Inflammatory macrophage treated with lipopolysaccharide for 4 hours (primary cell): ENCODE measurements at regions not wholly inside any gene's neighbourhood (a gene's known extent, or its start where the extent isn't known, plus 50 kb on each side); places are given as distances from the start of the nearest gene placed in this dataset.
A peak's percentile ranks its signal among the peaks of the same experiment; 100 is the strongest.

Experiments used
- DNase-seq: peaks from one replicate; pipeline ENCODE4 v3.0.0-alpha.2; 2020

DNA sequence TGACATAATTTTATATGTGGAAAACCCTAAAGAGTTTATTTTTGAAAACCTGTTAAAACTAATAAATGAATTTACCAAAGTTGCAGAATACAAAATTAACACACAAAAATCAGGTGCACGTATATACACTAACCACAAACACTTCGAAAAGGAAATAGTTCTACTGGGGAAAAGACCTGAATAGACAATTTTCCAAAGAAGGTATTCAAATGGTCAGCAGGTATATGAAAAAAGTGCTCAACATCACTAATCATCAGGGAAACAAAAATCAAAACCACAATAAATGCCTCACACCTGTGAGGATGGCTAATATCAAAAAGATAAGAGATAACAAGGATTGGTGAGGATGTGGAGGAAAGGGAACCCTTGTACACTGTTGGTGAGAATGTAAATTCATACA lies 110.6 kb downstream of the PXDC1 start:
- DNase-seq: no peak

DNA sequence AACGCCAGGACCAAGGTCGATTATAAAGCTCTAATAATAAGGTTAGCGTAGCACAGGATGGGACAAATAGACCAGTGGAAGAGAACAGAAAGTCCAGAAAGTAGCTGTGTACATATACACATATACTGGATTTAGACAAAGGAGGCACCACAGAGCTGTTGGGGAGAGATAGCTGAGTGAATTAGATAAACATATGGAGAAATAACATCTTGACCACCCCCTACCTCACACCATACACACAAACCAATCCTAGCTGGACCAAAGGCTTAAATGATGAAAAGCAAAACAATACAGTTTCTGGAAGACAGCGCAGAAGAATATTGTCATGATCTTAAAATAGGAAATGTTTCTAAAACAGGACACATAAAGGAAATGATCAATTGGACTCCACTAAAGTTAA lies 112.9 kb downstream of the PXDC1 start:
- no peak for DNase-seq

DNA sequence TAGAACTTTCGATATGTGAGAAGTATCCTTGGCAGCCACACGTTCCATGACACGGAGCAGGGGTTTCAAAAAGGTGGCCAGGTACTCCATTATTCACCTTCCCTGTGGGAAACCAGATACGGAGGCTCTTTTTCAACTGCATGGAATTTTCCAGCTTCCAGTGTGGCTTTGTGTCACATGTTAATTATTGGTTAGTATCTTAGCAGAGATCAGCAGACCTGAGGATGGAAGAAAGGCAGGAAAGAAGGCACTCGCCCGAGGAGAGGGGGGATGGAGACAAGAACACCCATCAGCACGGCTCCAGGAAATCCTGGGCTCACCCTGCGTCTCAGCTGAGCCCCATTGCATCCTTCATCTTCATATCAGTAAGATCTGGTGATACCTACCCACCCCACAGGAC lies 115.5 kb downstream of the PXDC1 start:
- DNase-seq: no peak

DNA sequence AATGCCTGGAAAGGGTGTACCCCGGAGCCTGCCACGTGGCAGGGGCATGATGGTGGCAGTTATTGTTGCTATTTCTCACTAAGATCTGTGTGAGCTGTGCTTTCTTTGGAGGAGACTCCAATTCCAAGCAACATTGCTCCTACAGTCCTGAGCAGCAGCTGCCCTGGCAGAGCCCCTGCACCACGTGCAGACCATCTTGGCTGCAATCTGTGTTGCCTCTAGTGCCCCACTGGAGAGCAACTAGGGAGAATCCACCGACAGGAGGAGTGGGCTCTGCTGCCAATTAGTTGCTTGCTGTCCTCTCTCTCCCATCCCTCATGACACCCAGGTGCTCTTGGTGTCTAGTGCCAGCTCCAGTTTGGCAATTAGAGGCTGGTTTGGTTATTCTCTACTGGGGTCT lies 116.0 kb downstream of the PXDC1 start:
- DNase-seq: no peak

DNA sequence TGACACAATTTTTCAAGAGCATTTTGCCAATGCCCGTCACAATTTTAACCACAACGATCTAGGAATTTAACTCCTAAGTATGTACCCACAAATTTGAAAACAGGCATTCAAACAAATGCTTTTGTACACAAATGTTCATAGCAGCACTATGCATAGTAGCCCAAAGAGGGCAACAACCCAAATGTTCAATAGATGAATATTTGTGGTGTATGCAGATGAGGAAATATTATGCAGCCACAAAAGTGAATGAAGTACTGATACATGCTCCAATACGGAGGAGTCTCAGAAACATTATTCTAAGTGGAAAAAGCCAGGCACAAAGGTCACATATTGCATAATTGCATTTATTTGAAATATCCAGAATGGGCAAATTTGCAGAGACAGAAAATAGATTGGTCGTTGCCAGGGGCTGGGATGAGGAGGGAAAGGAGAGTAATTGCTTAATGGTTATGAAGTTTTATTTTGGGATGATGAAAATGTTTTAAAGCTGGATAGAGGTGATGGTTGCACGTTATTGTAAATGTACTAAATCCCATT lies 117.2 kb downstream of the PXDC1 start:
- no peak for DNase-seq

DNA sequence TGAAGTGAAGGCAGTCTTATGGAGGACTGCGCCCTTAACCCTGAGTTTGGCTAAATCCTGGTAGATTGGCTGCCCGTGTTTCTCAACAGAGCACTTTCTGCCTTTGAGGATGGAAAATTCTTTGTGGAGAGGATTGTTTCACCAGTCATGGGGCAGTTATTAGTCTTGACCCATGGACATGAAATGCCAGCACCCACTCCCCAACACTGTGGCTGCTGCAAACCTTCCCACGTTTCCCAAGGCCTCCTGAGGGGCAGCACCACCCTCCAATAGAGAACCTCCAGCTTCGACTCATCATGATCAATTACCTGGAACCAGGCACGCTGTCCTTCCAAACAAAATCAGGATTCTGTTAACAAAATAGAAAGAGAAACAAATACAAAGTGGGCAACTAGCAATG lies 117.8 kb downstream of the PXDC1 start:
- no peak for DNase-seq

DNA sequence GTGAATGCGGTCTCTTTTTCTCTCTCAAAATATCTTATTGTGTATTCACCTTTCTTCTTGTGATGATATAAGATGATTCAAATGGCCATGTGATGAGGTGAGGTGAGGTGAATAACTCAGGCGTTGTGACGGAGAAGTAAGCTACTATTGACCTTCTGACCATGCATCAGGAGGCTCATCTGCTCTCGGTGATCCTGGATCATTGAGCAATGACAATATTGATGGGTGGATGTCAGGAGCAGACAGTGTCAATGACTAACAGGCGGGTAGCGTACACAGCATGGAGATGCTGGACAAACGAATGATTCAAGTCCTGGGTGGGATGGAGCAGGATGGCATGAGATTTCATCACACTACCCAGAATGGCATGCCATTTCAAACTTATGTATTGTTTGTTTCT lies 119.6 kb downstream of the PXDC1 start:
- DNase-seq: no peak

DNA sequence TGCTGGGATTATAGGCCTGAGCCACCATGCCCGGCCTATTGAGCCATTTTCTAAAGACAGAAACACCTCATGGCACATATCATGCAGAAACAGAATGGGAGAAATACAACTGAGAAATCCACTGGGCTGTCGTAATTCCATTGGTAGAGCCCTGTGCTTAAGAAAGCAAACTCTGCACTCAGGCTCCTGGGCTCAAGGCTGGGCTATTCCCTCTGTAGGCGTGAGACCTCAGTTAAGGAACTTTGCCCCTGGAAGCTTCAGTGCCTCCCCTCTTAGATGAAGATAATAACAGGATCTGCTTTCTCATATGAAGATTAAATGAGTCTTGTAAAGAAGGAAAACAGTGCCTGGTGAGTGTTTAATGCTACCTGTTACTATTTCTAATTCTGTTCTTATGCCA lies 120.3 kb downstream of the PXDC1 start:
- no peak for DNase-seq

DNA sequence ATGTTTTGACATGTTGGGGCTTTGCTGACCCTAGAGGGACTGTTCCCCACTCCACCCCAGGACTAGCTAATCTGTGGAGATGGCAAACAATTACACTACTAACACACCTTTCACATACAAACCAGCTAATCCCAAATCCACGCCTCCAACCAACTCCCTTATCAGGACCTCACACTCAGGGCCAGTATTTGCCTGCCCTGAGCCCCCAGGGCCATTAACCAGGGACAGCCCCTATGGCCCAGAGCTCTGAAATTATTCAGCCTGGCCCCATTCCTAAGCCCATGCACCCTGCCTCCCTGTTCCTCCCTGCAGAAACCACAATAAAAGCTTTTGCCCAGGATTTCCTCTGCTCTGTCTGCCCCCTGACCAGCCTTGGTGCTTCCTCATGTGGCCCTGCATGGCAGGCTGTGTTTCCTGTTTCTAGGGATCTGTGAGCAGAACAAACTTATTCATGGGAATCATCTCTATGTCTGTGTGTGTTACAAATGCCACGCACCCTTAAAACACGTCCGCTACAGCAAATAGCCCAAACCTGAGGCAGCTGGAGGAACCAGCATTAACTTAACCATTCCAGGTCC lies 121.2 kb downstream of the PXDC1 start:
- DNase-seq: peak; percentile 13

DNA sequence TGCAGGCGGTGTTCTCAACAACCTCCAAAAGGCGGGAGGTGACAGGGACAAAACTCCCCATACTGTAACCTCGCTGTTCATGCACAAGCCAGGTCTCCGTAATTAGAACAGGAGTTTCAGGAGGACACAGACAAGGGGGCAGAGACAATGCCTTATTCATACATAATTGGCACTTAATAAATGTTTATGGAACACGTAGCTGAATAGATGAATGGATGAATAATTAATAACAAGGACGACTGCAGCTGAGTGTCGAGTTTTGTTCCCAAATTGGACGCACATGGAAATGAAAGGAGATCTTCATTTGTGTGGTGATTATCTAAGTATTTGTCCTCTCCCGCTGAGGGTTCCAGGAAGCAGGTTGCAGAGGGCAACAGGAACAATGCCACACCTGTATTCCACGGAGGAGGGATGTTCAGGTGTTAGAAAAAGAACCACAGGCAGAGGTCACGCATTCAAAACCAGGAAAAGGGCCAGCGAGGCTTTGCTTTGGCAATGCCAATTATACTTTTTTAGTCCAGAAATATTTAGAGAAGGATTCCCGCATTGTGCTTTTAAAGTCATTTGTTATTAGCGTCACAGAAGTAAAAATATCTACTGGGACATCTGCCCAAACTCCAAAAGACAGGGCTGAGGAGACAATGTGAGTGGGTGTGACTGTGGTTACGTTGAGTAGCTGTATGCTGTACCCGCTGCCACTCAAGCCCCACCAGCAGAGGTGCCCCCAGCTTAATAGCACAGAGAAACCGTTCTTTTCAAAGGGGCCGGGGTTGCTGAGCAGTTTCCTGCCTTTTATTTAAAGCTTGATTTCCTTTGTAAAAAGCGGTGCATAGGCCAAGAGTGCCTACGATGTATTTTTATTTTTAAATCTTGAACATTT lies 123.3 kb downstream of the PXDC1 start:
- no peak for DNase-seq

DNA sequence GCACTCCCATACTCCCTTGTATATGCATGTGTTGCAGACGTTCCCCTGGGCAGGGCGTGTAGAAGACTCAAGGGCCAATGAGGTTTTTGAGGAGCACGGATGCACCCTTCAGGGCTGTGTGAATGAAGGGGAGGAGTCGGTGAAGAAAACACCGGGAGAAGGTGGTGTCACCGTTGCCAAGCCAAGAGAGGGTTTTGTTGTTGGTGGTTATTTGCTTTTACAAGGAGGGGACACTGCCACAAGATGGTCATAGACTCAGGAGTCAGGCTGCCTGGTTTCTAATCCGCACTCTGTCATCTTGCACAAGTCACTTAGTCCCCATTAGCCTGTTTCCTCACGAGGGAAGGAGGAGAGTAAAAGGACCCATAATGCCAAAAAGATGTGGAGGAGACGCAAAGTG lies 124.0 kb downstream of the PXDC1 start:
- no peak for DNase-seq

DNA sequence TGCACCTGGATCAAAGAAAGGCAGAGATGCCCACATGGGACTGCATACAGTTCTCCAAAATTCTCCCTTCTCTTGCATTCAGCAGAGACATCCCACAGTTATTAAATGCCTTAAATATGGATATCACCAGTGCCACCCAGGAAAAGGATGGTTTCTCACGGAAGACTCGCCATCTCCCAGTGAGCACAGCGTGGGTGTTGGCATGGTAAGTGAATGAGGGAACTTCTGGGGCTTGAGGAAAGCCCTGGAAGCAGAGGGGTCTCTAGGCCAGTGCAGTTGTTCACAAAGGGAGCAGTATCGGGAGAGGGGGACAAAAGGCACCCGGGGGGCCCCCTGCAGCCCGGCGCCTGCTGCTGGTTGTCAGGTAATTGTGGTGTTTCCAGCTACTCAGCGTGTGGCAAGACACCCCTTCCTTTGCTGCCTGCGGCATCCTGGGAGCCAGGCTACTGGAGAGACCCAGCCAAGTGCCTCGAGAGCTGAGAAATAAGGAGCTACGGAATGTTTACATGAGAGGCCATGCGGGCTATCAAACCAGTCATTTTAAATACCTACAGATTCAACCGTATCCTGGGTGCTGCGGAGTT lies 125.4 kb downstream of the PXDC1 start:
- no peak for DNase-seq

DNA sequence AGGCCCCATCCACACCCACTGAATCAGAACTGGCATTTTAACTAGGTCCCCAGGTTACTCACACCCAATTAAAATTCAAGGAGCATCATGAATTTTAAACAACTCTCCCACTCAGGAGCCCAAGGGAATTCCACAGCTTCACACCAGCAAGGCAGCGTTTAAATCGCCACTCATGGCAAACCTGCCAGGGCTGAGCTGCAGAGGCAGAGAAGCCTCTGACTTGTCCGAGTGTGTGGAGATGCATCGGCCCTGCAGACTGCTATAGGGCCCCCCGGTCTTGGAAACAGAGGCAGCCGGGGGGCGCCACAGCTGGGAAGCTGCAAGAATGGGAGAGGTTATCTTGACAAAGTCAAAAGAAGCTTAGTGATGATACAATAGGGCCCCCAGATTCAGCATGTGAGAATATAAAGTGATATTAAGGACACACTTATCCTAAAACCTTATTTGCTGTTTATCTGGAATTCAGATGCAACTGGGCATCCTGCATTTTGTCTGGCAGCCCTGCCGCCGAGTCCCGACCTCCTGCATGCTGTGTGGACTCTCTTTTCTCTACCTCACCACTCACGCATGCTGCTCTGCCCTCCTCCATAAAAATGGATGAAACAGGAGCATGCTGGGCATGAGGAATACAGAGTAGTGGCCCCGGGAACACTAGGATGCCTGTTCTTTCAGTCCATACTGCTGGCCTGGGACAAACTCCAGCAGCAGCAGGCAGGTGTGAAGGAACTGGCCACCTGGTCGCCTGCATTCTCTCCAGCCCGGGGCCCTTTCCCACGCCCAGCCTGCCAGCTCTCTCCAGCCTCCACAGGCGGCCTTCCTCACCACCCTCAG lies 126.1 kb downstream of the PXDC1 start:
- DNase-seq: no peak

DNA sequence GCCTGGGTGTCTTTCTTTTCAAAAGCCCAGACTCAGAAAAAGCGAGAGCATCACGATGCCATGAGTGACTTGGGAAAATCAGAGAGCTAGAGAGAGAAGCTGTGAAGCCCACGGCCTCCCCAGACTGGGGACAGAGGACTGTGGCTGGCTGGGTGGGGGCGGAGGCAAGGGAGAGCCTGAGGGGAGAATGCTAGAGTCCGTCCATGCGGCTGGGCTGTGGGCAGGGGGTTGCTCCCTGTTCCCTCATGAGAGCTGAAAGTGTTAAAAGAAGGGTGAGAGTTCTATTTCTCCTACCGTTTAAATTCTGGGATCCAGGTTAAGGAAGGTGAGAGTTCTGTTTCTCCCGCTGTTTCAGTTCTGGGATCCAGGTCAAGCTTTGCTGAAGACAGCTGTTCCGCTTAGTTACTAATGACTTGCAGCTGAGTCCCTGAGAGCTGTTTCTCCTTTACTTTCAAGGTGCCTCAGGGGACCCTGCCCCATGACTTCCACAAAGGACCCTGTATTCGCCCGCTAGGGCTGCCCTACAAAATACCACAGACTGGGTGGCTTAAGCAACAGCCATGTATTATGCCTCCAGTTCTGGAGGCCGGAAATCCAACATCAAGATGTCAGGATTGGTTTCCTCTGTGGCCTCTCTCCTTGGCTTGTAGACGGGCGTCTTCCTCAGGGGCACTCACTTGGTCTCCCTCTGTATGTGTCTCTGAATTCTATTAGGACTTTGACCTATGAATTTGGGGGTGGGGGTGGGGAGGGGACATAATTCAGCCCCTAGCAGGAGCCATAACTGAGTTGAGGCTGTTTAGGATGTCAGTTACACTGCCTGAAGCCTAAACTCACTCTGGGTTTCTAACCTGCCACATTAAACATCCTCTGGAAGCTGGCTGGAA lies 127.0 kb downstream of the PXDC1 start:
- no peak for DNase-seq

DNA sequence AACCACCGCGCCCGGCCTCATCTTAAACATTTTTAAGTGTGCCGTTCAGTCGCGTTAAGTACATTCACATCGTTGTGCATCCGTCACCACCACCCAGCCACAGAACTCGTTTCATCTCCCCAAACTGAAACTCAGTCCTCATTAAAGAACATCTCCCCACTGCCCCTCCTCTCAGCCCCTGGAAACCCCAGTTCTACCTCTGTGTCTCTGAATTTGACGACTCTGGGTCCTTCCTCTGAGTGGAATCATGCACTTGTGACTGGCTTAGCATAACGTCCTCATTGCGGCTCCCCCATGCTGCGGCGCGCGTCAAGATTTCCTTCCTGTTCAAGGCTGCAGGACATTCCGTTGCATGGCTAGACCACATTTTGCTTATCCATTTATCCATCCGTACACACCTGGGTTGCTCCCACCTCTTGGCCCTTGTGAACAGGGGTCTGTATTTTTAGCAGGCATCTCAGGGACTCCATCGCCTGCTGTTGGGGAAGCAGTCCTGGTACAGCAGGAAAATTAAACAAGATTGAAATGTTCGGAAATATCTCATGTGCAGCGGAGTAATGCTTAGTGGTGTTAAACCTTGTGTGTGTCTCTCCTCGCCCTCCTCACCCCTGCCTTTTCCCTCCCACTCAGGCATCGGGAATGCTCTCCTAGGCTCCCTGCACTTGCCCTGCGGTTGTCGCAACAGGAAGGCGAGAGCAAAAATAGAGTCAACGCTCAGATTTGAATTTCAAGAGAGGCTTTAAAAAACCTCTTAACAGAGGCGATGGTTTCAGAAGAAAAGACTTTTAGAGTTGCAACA lies 127.9 kb downstream of the PXDC1 start:
- no peak for DNase-seq

DNA sequence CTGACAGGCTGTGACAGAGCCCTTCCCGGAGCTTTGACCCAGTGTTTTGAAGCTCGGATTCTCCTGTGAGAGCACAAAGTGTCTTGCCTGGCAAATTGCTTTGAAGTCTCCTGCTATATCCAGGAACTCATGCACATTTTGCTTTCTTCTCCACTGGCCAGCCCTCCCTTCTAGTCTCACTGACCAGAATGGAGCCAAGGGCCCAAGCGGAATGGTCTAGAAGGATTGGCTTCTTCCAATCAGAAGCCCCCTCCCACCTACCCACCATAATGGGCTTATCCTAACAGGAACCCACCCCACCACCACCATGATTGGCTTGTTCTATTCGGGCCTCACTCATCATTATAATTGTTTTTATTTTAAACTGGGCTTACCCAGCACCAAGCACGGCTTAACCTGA lies 130.1 kb downstream of the PXDC1 start:
- no peak for DNase-seq

DNA sequence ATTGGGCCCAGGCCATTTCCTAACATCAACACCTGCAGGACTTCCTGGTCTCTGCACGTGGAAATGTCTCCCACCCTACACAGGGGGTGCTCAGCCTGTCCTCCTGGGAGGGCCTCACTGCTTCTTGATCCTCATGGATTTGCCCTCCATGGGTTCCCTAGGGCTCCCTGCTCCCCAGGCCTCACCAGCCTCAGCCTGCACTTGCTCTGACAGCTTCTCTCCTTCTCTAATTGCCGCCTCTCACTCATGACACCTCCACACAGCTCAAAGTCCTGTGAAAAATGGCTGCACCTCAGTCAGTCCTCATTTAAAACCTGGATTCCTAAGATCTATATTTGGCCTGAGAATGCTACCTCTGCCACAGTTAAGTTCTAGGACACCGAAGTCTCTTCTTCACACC lies 130.6 kb downstream of the PXDC1 start:
- no peak for DNase-seq

DNA sequence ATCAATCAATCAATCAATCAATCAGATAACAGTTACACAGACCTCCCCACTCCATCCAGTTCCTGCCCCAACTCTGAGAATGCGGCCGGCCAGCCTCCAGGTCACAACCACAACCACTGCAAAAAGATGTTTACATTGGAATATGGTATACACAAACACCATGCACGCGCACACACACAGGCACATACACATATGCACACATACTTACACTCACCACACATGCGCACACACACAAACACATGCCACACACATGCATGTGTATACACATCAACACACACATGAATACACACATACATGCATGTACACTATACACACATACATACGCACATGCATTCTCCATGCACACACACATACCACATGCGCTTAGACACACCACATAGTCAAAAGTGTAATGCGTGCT lies 131.1 kb downstream of the PXDC1 start:
- no peak for DNase-seq

DNA sequence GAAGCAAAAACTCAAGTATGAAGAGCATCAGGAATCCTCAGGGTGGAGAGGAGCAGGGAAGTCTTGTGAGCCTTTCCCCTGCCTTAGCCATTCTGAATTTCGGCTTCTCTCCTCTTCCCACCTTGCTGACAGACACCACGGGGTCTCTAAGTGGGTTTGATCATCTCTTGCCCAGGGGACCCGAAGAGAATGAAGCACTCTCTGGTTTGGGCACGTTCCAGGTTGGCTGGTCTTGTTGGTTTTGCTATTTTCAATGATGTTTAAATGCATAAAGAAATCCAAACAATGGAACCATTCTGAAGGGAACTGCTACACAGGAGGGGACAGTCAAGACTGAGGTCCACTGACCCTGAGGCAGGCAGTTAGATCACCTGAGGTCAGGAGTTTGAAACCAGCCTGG lies 131.7 kb downstream of the PXDC1 start:
- no peak for DNase-seq

DNA sequence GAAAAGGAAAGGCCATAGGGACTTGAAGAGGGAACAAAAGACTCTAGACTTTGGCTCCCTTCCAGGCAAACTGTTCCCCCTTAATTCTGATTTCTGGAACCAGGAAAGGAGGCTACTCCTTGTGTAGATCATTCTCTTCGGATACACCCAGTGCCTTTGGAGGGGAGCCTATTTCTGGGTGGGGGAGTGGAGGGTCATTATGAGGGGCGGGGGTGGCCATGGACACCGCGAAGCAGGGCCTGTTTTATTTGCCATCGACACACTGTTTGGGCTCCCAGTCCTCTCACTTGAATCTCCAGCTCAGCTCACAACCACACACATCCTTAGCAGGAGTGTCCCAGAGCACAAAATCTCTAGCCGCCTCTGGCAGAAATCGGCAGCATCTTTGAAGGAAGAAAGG lies 132.3 kb downstream of the PXDC1 start:
- no peak for DNase-seq

DNA sequence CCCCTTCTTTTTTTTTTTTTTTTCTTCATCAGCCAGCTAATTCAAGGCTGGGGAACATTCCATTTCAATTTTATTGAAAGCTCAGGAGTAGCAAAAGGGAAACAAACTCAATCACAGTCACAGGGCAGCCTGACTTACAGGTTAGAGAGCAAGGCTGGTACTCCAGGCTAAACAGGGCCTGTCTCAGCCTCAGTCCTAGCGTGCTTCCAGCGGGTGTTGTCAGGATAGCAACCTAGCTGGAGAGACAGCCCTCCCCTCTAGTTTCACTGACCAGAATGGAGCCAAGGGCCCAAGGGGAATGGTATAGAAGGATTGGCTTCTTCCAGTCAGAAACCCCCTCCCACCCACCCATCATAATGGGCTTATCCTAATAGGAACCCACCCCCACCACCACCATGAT lies 132.9 kb downstream of the PXDC1 start:
- no peak for DNase-seq
